ENCODE measurements at regions not wholly inside any gene's neighbourhood (a gene's known extent, or its start where the extent isn't known, plus 50 kb on each side); places are given as distances from the start of the nearest gene placed in this dataset.
"Not testable (repeated sequence)": the region's sequence is repeated elsewhere in the genome, so short reads cannot be mapped to it uniquely, and the experiment has no call there.

- no peak for DNase-seq
These were observed 122.7 kb upstream of the C1GALT1C1 start for GRCh38 chrX:120752431-120753082.

GRCh38 chrX:120751683-120752082 lies 121.8 kb upstream of the C1GALT1C1 start:
- no peak for DNase-seq

GRCh38 chrX:120750381-120750780 lies 120.5 kb upstream of the C1GALT1C1 start:
- no peak for DNase-seq

GRCh38 chrX:120749141-120749846 lies 119.4 kb upstream of the C1GALT1C1 start:
- DNase-seq, result peak; percentile 53

GRCh38 chrX:120746153-120746552 lies 116.3 kb upstream of the C1GALT1C1 start:
- DNase-seq, result no peak

- DNase-seq, result no peak
These were observed 113.3 kb upstream of the C1GALT1C1 start for GRCh38 chrX:120742946-120743665.

- DNase-seq, result no peak
These were observed 111.6 kb upstream of the C1GALT1C1 start for GRCh38 chrX:120741452-120741851.

GRCh38 chrX:120740072-120740471 lies 110.2 kb upstream of the C1GALT1C1 start:
- DNase-seq, result no peak

GRCh38 chrX:120739300-120739699 lies 109.4 kb upstream of the C1GALT1C1 start:
- DNase-seq, result no peak

- no peak for DNase-seq
These were observed 107.1 kb upstream of the C1GALT1C1 start for GRCh38 chrX:120736989-120737388.

- DNase-seq, result no peak
These were observed 106.1 kb upstream of the C1GALT1C1 start for GRCh38 chrX:120735966-120736365.

- no peak for DNase-seq
These were observed 103.0 kb upstream of the C1GALT1C1 start for GRCh38 chrX:120732879-120733278.

- DNase-seq, result no peak
These were observed 102.6 kb upstream of the C1GALT1C1 start for GRCh38 chrX:120732461-120732860.

- DNase-seq, result no peak
These were observed 101.5 kb upstream of the C1GALT1C1 start for GRCh38 chrX:120731386-120731785.

GRCh38 chrX:120729506-120730255 lies 99.8 kb upstream of the C1GALT1C1 start:
- not testable (repeated sequence) for DNase-seq

GRCh38 chrX:120727911-120728310 lies 98.1 kb upstream of the C1GALT1C1 start:
- DNase-seq, result no peak

- DNase-seq, result no peak
These were observed 97.6 kb upstream of the C1GALT1C1 start for GRCh38 chrX:120727452-120727851.

- no peak for DNase-seq
These were observed 96.4 kb upstream of the C1GALT1C1 start for GRCh38 chrX:120726294-120726693.

GRCh38 chrX:120725874-120726273 lies 96.0 kb upstream of the C1GALT1C1 start:
- no peak for DNase-seq

GRCh38 chrX:120719622-120720021 lies 89.8 kb upstream of the C1GALT1C1 start:
- DNase-seq, result no peak

- no peak for DNase-seq
These were observed 89.1 kb upstream of the C1GALT1C1 start for GRCh38 chrX:120718969-120719368.

- not testable (repeated sequence) for DNase-seq
These were observed 72.5 kb upstream of the C1GALT1C1 start for GRCh38 chrX:120702337-120702736.

GRCh38 chrX:120697053-120697452 lies 67.2 kb upstream of the C1GALT1C1 start:
- DNase-seq, result no peak

Data from islet precursor cell (in vitro differentiated cells).